ENCODE measurements at regions not wholly inside any gene's neighbourhood (a gene's known extent, or its start where the extent isn't known, plus 50 kb on each side); places are given as distances from the start of the nearest gene placed in this dataset.

GRCh38 chr4:120544838-120545237 is 377.7 kb downstream of the PRDM5 start:
- no peak overlapping the region for H3K27ac ChIP-seq (ENCODE audit: low read depth)
- Mint-ChIP-seq H3K27me3 (ENCODE audit: insufficient read depth, low read depth, poor library complexity) (no peaks in the 10 kb centered on the region), H3K4me1 (peaks cover 9% of the 10 kb centered on the region), H3K36me3 (ENCODE audit: low read depth) (no peaks in the 10 kb centered on the region), H3K9me3 (no peaks in the 10 kb centered on the region), H3K4me3 (no peak overlapping the region), H3K27ac (no peak overlapping the region)
- H3K4me2 ChIP-seq: no peak overlapping the region
- no peak overlapping the region for H2AFZ ChIP-seq
- ATAC-seq (no peak), DNase-seq (ENCODE audit: low spot score) (no peak)
- no peaks in the 10 kb centered on the region for H4K20me1 ChIP-seq (replicated peaks; ENCODE audit: insufficient read depth)
- no peaks in the 10 kb centered on the region for H3K79me2 ChIP-seq (replicated peaks; ENCODE audit: insufficient read depth)
- no peak for TF ChIP-seq CREB1 (CRISPR knock-in tag; IDR thresholded peaks at IDR 0.05; ENCODE audit: low read depth)
- no peak for TF ChIP-seq POLR2AphosphoS5 (IDR thresholded peaks at IDR 0.05; ENCODE audit: low read depth)
- no peak for TF ChIP-seq NANOG (IDR thresholded peaks at IDR 0.05; ENCODE audit: borderline replicate concordance)
- TF ChIP-seq, protein P1, sequence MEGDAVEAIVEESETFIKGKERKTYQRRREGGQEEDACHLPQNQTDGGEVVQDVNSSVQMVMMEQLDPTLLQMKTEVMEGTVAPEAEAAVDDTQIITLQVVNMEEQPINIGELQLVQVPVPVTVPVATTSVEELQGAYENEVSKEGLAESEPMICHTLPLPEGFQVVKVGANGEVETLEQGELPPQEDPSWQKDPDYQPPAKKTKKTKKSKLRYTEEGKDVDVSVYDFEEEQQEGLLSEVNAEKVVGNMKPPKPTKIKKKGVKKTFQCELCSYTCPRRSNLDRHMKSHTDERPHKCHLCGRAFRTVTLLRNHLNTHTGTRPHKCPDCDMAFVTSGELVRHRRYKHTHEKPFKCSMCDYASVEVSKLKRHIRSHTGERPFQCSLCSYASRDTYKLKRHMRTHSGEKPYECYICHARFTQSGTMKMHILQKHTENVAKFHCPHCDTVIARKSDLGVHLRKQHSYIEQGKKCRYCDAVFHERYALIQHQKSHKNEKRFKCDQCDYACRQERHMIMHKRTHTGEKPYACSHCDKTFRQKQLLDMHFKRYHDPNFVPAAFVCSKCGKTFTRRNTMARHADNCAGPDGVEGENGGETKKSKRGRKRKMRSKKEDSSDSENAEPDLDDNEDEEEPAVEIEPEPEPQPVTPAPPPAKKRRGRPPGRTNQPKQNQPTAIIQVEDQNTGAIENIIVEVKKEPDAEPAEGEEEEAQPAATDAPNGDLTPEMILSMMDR (conservative IDR thresholded peaks at IDR 0.05; ENCODE audit: low read depth in 2 of 2): no peak
- no peak for TF ChIP-seq ZNF114 (CRISPR knock-in tag; IDR thresholded peaks at IDR 0.05)
- no peak for TF ChIP-seq ZNF331 (CRISPR knock-in tag; IDR thresholded peaks at IDR 0.05; ENCODE audit: low read depth)
- TF ChIP-seq EZH2phosphoT487 (IDR thresholded peaks at IDR 0.05; ENCODE audit: unreplicated experiment): no peak
- TF ChIP-seq, protein P2, sequence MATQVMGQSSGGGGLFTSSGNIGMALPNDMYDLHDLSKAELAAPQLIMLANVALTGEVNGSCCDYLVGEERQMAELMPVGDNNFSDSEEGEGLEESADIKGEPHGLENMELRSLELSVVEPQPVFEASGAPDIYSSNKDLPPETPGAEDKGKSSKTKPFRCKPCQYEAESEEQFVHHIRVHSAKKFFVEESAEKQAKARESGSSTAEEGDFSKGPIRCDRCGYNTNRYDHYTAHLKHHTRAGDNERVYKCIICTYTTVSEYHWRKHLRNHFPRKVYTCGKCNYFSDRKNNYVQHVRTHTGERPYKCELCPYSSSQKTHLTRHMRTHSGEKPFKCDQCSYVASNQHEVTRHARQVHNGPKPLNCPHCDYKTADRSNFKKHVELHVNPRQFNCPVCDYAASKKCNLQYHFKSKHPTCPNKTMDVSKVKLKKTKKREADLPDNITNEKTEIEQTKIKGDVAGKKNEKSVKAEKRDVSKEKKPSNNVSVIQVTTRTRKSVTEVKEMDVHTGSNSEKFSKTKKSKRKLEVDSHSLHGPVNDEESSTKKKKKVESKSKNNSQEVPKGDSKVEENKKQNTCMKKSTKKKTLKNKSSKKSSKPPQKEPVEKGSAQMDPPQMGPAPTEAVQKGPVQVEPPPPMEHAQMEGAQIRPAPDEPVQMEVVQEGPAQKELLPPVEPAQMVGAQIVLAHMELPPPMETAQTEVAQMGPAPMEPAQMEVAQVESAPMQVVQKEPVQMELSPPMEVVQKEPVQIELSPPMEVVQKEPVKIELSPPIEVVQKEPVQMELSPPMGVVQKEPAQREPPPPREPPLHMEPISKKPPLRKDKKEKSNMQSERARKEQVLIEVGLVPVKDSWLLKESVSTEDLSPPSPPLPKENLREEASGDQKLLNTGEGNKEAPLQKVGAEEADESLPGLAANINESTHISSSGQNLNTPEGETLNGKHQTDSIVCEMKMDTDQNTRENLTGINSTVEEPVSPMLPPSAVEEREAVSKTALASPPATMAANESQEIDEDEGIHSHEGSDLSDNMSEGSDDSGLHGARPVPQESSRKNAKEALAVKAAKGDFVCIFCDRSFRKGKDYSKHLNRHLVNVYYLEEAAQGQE (IDR thresholded peaks at IDR 0.05; ENCODE audit: unreplicated experiment): no peak
- no peak for TF ChIP-seq ETS1 (IDR thresholded peaks at IDR 0.05)
- TF ChIP-seq, protein P3, sequence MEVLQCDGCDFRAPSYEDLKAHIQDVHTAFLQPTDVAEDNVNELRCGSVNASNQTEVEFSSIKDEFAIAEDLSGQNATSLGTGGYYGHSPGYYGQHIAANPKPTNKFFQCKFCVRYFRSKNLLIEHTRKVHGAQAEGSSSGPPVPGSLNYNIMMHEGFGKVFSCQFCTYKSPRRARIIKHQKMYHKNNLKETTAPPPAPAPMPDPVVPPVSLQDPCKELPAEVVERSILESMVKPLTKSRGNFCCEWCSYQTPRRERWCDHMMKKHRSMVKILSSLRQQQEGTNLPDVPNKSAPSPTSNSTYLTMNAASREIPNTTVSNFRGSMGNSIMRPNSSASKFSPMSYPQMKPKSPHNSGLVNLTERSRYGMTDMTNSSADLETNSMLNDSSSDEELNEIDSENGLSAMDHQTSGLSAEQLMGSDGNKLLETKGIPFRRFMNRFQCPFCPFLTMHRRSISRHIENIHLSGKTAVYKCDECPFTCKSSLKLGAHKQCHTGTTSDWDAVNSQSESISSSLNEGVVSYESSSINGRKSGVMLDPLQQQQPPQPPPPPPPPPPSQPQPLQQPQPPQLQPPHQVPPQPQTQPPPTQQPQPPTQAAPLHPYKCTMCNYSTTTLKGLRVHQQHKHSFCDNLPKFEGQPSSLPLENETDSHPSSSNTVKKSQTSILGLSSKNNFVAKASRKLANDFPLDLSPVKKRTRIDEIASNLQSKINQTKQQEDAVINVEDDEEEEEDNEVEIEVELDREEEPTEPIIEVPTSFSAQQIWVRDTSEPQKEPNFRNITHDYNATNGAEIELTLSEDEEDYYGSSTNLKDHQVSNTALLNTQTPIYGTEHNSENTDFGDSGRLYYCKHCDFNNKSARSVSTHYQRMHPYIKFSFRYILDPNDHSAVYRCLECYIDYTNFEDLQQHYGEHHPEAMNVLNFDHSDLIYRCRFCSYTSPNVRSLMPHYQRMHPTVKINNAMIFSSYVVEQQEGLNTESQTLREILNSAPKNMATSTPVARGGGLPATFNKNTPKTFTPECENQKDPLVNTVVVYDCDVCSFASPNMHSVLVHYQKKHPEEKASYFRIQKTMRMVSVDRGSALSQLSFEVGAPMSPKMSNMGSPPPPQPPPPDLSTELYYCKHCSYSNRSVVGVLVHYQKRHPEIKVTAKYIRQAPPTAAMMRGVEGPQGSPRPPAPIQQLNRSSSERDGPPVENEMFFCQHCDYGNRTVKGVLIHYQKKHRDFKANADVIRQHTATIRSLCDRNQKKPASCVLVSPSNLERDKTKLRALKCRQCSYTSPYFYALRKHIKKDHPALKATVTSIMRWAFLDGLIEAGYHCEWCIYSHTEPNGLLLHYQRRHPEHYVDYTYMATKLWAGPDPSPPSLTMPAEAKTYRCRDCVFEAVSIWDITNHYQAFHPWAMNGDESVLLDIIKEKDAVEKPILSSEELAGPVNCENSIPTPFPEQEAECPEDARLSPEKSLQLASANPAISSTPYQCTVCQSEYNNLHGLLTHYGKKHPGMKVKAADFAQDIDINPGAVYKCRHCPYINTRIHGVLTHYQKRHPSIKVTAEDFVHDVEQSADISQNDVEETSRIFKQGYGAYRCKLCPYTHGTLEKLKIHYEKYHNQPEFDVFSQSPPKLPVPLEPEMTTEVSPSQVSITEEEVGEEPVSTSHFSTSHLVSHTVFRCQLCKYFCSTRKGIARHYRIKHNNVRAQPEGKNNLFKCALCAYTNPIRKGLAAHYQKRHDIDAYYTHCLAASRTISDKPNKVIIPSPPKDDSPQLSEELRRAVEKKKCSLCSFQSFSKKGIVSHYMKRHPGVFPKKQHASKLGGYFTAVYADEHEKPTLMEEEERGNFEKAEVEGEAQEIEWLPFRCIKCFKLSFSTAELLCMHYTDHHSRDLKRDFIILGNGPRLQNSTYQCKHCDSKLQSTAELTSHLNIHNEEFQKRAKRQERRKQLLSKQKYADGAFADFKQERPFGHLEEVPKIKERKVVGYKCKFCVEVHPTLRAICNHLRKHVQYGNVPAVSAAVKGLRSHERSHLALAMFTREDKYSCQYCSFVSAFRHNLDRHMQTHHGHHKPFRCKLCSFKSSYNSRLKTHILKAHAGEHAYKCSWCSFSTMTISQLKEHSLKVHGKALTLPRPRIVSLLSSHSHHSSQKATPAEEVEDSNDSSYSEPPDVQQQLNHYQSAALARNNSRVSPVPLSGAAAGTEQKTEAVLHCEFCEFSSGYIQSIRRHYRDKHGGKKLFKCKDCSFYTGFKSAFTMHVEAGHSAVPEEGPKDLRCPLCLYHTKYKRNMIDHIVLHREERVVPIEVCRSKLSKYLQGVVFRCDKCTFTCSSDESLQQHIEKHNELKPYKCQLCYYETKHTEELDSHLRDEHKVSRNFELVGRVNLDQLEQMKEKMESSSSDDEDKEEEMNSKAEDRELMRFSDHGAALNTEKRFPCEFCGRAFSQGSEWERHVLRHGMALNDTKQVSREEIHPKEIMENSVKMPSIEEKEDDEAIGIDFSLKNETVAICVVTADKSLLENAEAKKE (CRISPR knock-in tag; IDR thresholded peaks at IDR 0.05): no peak
- no peak for TF ChIP-seq STAT1 (IDR thresholded peaks at IDR 0.05; ENCODE audit: unreplicated experiment)
- 0 out of 2 replicates have a peak, but pooled peaks cover 5% of the 10 kb centered on the region for H3K4me1 ChIP-seq (ENCODE audit: insufficient read depth)
- no peaks in the 10 kb centered on the region for H3K27me3 ChIP-seq (ENCODE audit: insufficient read depth)
- H3K36me3 ChIP-seq (ENCODE audit: insufficient read depth): no peaks in the 10 kb centered on the region
- no peak overlapping the region for H3K4me3 ChIP-seq
- no peaks in the 10 kb centered on the region for H3F3A ChIP-seq (replicated peaks; ENCODE audit: low read depth)
- H3K9me2 ChIP-seq (ENCODE audit: insufficient read depth): no peaks in the 10 kb centered on the region; the same call in 1 of the 2 replicates
